ENCODE measurements at regions not wholly inside any gene's neighbourhood (a gene's known extent, or its start where the extent isn't known, plus 50 kb on each side); places are given as distances from the start of the nearest gene placed in this dataset.
"Not testable (repeated sequence)": the region's sequence is repeated elsewhere in the genome, so short reads cannot be mapped to it uniquely, and the experiment has no call there.

DNA sequence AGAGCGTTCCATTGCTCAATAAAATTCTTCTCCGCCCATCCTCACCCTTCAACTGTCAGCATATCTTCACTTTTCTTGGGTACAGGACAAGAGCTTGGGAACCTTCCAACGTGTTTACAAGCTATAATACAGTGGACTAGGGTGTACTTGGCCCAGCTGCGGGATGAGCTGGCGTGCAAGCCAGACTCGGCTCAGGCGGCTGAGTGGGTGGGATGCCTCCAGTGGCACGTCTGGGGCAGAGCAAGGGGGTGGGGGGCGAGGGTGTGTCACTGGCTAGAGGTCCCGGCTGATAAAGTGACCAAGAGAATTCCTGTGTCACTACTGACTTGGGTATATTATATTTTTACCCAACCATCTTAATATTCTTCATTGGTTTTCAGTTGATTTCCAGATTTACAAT, 179.7 kb downstream of the EVA1A start:
- peak in 1 of 2 experiments; percentile 2 for DNase-seq

DNA sequence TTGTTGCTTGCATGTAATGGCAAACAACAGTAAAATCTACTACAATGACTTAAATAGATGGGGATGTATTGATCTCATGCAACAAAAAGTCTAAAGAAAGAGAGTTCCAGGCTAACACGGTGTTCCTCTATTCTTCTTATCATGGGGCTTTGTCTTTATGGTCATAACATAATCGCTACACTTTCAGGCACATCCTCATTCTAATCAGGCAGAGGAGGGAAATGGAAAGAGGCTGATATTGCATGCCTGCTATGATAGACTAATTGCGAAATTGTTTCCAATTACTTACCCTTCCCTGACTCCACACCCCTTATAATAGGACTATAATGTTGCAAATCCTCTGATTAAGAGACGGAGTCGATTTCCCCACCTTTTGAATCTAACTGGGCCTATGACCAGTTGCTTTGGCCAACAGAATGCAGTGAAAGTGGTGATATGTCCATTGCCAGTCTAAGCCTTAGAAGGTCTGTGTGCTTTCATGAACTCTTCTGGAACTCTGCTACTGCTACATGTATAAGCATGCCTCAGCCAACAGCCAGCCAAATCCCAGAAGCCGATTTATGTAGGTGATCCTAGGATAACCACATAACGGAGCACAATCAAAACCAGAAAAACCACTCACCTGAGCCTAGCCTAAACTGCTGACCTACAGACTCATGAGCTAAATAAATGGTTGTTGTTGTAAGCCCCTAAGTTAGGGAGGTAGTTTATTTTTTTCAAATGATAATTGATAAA, 180.3 kb upstream of the TACR1 start:
- DNase-seq, result no peak

DNA sequence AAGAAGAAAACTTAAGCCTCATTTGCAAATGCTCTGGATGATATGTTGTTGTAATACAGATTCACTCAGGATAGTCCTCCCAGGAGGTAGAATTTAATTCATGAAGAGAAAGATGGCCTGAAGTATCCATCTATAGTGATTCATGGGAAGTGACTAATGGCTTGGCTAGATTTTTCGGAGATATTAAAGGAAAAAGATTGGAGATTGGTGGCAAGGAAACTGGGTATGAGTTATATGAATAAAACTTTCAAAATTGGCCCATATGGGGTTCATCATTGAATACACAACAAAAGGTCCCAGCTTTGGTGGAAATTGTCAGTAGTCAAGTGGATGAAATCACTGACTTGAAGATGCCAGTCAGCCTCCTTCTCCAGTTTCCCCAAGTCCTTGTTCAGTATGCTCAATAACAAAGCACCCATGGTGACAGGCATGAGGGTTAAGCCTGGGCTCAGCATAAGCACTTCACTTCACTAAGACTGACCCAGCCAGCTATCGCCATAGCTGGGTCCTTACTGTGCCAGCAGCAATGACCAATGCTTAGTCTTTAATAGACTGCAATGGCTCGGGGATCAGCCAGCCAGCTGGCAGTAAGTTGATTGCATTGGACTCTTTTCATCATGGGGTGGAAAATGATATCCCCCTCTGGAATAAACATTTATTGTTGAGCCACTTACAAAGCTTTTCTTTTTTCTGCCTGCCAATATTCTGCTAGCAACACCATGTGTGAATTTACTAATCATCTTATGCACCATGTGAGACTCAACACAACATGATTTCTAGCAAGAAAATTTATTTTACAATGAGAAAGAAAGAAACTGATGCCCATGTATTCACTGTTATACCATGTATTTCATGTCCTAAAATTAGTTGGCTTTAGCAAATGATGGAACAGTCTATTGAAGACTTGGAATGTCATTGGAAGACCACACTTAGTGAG, 176.6 kb upstream of the TACR1 start:
- DNase-seq, result peak in 1 of 2 experiments; percentile 55

DNA sequence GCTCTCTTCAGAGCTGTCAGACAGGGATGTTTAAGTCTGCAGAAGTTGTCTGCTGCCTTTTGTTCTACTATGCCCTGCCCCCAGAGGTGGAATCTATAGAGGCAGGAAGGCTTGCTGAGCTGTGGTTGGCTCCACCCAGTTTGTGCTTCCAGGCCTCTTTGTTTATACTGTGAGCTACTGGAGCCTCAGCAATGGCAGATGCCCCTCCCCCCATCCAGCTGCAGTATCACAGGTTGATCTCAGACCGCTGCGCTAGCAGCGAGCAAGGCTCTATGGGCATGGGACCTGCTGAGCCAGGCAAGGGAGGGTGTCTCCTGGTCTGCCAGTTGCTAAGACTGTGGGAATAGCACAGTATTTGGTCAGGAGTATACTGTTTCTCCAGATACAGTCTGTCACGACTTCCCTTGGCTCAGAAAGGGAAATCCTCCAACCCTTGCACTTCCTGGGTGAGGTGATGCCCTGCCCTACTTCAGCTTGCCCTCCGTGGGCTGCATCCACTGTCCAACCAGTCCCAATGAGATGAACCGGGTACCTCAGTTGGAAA, 175.2 kb upstream of the TACR1 start:
- not testable (repeated sequence) for DNase-seq

DNA sequence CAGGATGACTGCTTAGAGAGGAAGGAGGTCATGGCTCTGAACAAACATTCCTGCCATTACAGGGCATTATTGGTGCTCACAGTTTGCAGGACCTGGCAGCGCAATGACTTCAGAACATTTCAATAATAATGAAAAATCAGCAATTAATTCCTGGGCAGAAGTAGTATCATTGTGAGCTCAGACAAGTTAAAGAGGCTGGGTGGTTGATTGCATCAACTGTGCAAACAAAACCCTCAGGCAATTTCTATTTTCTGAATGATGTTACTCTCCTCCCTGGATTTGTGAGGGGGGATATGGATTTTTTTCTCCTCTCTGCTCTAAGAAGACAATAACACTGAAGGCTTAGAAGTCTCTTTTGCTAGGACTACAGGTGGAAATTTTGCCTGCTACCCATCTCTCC, 168.1 kb upstream of the TACR1 start:
- no peak for DNase-seq

DNA sequence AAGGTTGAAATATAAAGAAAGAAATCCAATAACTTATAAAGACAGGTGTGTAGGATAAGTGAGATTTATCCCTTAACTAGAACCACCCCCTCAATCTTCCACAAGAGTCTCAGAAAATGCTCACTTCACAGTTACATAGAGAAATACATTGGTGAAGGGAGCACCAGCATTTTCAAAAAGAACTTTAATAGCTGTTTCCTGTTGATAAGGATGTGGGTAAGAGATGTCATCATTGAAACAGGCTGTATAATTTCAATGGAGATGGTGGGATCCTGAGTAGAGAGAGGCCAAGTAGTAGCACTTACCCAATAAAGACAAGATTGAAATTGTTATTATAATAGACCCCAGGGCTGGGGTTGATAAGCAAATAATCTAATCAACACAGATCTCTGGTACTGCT, 162.2 kb upstream of the TACR1 start:
- DNase-seq, result no peak

DNA sequence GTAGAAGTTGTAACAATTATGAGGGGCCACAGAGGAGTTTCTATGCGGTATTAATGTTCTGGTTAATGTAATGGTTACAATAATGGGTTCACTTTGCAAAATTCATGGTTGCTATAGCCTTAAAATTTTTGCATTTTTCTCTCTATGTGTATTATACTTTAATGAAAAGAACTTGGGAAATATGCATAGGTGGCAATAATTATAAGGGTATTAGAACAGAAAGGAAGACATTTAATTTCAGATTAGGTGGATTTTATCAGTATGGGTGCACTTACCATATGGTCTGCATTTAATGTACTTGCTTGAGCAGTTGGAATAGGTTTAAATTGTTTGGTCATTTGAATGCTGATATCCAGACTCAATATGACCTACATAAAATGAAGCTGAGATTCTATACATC, 161.6 kb upstream of the TACR1 start:
- no peak for DNase-seq

DNA sequence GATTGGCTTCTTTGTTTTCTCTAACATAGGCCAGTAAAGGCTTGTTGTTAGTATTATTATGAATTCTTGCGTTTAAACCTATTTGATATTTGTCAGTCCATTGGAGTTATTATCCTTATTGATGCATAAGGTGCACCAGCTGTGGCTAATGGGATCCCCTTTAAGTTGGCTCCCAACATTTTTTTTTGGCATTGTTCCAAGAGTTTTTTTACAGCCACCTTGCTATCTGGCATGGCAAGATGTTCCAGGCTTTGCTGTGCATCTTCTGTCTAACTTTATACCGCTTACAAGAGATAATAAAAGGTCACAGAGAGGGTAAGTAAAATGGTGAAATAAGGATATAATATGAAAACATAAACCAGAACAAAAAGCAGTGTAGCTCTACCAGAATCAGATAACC, 157.5 kb upstream of the TACR1 start:
- no peak for DNase-seq

DNA sequence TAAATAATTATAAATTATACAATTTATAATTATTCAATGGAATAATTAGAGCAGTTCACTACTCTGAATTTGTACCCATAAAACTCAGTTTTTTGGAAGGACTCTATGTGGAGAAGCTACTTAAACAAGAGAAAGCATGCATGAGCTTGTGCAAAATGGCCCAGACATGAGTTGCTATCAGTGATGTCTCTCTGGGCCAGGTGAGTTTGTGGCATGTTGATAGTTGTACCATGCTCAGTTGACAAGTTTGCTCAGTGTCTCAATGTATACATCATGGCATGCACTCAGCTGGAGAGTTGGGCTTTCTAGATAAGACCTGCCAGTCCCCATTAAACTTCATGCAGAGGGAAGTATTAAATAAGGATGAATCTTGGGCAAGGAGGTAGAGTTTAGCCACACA, 153.8 kb upstream of the TACR1 start:
- no peak for DNase-seq

DNA sequence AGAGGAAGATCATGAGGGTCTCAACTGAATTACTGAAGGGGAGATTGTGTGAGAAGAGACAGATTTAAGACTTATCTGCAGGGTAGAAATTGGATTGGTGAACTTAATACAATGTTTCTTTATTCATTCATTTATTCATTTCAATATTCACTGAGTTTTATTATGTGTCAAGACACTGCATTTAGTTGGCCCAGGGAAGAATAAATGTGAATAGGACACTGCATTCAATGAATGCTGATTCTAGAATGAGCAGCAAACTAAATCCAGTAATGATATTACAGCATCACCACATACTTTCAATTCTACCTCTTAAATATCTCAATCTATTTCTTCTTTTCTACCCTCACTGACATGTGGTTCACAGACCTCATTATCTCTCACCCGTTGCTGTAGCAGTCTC, 149.0 kb upstream of the TACR1 start:
- DNase-seq, result no peak

DNA sequence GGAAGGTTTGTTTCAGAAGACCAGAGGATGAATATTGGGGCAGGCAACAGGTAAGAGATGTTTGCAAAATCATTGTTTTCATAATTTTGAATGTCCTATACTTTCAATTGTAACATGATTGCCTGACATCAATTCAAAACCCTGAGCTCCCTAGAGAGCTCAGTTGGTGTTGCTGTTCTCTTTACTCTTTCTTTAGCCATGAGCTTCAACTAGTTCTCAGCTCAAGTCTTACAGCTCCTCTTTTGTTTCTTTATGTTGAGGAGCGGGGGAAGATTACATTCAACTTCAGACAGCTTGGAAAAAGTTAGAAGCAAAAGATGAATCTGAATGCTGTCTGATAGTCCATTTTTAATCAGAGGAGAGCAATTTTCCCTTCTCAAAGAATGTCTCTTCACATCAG, 144.8 kb upstream of the TACR1 start:
- DNase-seq, result no peak

DNA sequence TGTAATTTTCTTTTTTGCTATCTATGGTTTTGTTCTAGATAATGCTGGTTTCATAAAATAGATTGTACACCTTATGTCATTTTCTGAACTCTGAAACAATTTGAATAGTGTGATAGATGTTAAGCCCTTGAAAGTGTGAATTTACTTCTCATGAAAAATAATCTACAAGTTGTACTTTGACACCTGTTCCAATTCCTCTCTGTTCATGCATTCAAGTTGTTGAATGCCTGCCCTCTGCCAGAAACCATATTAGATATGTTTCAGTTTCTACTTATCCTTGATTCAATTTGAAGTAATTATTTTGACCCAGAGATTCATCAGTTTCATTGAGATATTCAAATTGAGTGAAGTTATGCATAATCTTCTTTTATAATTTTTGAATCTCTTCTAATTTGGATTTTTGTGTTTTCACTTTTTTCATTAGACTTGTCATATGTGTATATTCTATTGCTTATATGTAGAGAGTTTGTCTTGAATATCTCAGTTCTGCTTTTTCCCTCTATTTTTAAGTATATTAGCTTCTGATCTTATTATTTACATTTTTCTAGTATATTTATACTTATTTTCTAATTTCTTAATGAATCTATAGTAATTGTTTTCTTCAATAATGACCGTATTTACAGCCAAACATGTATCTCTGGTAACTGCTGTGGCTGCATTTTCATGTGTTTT, 143.3 kb upstream of the TACR1 start:
- DNase-seq, result no peak

DNA sequence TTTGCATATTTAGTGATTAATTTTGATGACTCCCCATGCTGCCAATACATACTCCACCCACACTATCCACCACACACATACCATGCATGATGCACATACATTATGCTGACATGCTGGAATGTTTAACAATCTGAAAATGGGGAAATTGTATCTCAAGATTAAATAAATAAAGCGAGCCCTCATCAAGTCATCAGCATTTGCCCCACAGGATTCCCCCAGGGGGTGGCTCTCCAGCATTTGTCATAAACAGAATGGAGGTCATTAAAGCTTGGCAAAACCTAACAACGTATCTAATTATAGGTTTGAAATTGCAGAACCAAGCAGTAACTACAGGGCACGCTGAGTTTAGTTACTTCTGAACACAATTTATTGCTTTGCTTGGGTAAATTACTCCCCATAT, 141.2 kb upstream of the TACR1 start:
- DNase-seq, result no peak

DNA sequence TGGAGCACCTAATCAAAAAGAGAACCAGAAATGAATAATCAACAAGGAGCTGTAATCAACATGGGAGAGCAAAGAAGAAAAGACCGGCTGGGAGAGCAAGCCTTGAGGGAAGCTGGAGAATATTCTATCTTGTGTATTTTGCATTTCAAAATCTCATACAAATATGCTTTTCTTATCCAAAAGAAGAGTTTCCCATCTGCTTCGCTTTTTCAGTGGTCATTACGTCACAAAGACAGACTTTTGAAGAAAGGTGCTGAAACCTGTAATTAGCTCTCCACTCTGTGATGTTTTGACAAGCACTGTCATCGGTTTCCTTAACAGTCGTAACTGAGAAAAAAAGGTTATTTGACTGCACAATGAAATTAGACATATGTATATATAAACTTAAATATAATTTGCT, 139.1 kb upstream of the TACR1 start:
- DNase-seq, result no peak

DNA sequence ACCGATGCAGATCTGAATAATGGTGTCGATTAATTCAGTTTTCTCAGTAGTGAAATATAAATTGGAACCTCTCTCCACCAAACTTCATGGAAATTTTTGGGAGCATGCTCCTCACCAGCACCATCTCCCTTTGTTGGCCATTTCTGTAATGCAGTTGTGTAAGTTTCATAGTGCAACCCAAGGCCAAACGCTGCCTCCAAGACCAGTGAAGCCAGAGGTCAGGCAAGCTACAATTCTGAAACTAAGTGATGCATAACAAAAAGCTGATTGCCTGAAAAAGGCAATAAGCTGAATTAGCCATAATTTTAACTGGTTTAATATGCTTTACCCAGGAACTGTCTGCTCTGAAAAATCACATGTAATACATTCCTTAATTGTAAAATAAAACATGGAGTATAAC, 138.3 kb upstream of the TACR1 start:
- DNase-seq, result no peak

DNA sequence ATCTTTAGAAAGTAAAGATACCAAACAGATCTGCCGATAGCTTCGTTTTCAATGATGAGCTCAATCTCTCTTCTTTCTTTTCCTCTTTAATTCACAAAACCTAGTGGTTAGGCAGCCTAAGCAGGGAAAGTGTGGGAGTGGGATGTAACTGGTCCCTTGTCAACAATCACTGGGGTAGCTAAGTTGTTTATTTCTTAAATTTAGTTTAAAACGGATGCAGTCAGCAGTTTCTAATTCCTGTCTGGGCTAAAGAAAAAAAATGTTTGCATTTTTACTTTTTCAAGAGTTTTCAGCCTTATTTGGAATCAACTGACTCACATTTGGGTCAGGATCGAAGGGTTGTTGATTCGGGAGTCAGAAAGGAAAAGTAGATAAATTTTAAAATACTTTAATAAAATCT, 137.7 kb upstream of the TACR1 start:
- no peak for DNase-seq

DNA sequence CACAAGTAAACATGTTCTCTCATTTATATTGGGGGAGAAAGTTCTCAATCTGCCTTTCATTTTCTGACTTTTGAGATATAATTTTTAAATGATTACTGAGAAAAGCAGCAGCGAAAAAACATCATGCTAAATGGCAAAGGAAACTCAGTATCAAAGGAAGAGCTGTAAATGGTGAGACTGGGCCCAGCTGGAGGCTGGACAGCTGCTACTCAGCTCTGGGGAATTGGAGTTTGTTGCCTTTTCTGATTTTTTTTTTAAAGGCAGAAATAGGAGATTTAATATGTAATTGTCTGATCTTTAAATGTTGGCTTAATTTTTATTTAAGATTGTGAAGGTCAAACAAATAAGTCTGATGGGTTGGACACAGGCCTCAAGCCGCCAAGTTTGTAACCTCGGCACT, 137.1 kb upstream of the TACR1 start:
- no peak for DNase-seq

DNA sequence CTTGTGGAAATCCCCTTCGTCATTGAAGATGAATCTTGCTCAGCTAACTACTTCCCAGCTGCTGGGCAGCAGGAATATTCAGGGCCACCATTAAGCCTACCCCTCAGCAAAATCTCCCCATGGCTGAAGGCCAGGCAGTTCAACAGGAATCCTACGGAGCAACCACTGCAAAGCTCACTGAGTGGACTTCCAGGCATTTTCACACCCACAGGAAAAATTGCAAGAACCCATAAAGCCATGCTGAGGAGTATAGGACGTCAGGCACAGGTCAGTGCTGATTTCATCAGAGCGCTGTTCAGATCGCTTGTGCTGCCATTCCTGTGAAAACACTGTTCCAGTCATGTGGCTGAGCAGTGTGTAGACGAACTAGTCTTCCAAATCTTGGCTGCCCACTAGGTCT, 134.8 kb upstream of the TACR1 start:
- no peak for DNase-seq

DNA sequence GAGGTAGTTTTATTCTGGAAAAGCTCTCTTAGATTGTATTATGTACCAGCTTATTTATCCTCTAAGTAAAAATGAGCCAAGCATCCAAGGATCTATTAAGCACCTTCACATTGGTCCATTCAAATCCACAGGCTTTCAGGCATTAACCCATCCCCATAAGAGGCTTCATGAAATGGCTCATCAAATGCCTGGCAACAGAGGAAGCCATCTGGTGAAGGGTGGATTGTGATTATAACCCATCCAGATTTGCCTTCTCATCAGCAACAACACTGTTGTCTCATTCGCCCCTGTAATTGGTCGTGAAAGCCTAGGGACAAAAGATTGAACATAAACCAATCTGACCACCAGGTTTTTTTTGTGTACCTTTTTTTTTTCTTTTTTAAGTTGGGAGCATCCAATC, 134.3 kb upstream of the TACR1 start:
- DNase-seq, result peak in 1 of 2 experiments; percentile 8

DNA sequence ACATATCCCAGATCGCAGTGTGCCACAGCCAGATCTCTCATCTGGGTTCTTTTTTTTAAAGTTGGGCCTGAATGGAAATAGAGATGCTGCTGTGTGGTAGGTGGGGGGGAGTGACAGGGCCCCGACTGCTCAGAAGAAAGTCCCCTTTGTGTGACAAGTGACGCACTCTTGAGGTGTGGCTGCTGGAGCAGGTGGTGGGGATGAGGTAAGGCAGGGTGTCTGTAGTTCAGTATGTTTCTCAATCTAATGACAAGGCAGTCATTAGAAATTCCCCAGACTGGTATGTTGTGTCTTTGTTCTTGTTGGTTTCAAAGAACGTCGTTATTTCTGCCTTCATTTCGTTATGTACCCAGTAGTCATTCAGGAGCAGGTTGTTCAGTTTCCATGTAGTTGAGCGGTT, 128.8 kb upstream of the TACR1 start:
- DNase-seq, result no peak

DNA sequence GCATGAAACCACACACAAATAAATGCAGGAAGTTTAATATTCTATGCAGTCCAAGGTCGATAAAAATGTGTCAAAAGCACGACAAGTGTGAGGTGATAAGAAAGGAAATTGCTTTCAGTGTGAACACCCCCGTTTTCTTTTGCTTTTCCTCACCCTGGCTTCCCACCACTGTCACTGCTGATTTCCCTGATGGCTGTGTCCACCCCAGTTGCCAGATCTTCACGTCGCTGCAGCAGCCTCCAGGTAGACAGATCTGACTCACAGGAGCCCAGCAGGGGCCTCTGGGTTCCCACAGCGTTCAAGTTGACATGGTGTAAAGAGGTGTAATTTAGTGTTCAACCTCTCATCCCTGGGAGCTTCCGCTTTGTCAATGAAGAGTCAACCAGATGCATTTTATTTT, 128.0 kb upstream of the TACR1 start:
- DNase-seq, result no peak

DNA sequence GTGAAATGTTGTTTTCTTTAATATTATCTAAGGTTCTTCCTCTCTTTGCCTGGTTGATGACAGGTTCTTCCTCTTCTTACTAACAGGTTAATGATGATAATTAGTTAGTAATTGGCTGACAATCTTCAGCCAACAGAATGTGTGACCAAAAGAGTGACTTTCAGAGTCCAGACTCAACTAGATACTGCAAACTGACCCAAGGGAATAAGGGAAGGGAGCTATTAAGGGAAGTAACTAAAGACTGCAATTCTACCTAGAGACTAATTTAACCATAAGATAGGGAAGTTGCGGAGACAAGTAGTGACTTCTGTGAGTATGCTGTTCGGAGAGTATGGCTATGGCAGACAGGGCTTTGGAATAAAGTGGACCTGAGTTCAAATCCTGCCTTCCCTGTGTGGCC, 127.3 kb upstream of the TACR1 start:
- no peak for DNase-seq

DNA sequence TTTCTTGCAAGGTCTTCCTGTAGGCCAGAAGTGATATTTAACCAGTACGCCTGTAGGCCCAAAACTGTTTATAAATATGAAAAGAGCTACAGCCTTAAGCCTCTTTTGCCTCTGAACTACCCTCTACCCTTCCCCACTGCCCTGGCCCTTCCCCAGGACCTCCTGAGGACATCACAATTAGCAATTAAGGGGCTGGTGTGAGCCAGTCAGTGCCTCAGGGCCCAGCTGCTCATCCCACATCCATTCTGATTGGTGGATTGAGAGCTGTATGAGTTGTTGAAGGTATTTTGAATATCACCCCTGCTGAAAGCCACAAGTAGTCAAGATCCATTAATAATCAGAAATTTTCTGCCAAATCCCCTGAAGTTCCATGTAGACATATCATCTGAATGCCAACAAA, 126.3 kb upstream of the TACR1 start:
- no peak for DNase-seq

DNA sequence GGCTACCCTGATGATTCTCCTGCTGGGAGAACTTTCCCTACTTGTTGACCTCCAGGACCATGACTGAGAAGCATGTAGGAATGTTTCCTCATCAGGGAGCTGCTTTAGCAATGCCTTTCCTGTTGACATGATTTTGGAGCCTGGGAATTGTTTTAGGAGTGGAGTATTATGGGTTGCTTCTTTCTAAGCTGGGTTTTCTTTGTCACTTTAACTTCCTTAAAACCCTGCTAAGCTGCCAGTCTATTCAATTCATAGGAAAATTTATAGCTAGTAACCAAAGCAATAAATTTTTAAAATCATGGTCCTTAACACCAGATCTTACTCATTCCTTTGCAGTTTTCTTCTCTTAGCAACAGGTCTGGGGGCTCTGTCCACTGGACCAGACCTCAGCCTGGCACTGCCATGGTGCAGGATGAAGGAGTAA, 125.6 kb upstream of the TACR1 start:
- DNase-seq, result no peak

All from NCI-H446 (cell line).